HG02870 (cell line): ENCODE measurements at regions not wholly inside any gene's neighbourhood (a gene's known extent, or its start where the extent isn't known, plus 50 kb on each side); places are given as distances from the start of the nearest gene placed in this dataset.

Source experiments
- ATAC-seq: cut with Tn5 transposase; IDR thresholded peaks from one replicate; pipeline ENCODE4 v1.9.1; 2021; ENCODE audit warnings: mild to moderate bottlenecking, moderate library complexity; ENCODE audit not compliant: unreplicated experiment

DNA sequence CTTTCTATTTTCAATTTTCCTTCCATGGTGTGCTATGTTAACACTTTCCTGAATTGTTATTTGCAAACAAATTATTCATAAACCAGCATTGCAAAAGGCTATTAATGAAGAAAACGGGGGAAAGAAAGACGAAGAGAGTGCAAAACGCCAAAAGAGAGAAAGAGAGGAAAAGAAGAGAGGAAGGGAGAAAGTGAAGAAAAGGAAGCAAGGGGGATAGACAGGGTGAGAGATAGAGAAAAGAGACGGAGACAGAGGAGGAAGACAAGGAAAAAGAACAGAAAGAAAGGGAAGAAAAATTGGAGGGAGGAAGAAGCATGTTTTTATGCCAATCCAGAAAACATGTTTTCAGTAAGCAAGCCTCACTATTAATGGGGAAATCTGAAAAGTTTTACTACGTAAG is 310.6 kb downstream of the TFEC start:
- no peak for ATAC-seq

DNA sequence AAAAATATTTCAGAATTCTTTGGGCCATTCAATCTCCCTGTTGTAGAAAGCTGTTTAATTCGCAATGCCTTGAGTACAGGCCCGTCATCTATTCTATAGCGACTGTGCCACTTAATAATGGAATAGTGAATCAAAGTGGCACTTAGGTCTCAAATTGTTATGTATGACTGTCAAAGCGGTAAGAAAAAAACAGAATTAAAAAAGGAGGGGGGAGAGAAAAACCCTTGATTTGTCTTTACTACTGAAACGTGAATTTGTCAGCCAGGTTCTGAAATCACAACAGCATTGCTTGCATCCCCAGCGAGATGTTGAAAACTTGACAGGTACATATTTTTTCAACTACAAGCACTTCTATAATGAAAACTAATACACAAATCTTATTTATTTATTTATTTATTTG is 320.9 kb downstream of the TFEC start:
- no peak for ATAC-seq

DNA sequence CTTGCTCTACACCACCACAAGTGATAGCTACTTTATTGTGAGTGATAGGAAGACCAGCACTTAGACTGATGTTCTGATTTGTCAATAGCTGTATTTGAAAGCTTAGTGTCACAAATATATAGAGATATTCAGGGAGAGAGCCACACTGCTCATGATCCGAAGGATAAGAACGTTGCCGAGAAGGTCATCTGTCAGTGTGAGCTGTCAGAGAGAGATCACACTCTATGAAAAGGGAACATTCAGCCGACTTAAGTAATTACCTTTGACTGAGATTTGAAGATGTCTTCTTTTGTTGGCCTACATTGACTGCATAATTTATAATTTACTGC is 322.6 kb downstream of the TFEC start:
- ATAC-seq, result no peak

DNA sequence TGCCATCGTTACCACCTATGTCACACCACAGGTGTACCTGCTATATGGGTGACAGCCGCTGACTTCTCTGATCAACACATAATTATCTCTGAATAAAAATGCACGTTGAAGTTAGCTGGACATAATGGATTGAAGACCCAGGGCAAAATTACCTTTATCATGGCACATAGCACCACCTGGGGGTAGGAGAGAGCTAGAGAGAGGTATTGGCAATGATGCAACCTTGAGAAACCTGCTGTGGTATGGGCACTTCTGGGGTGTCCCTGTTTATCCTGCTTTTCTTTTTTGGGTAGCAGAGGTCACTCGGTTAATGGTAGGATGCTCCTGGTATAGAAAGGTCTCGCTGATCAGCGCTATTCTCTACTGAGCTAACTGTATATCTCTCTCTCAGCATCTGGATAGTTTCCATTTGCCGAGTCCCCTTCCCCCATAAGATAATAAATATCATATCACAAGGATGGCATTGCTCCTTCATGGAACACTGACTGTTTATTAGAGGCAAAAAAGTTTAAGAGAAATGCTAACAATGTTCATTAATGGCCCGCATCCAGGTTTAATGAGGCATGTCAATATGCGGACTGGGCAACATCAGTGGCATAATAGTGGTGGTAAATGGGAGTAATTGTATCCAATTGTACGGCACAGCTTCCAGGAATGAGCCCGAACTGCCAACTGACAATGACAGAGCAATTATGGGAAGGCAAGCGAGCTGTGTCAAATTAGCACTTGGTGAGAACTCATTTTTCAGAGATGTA is 323.1 kb downstream of the TFEC start:
- no peak for ATAC-seq

DNA sequence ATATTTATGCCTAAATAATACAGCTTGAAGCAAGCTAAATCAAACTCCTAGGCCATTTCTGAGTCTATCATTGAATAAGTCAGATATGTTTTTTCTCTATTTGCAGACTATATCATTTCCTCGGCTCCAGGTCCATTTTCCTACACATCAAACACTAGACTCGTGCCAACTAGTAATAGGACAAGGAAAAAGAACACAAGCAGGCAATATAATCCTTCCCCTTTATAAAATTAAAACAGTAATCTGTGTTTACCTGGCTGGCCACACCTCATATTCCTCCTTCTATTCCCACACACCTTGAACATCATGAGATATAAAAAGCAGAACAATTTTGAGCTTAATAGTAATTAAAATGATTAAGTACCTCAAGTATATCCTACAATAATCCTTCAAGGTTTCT is 325.7 kb downstream of the TFEC start:
- no peak for ATAC-seq

DNA sequence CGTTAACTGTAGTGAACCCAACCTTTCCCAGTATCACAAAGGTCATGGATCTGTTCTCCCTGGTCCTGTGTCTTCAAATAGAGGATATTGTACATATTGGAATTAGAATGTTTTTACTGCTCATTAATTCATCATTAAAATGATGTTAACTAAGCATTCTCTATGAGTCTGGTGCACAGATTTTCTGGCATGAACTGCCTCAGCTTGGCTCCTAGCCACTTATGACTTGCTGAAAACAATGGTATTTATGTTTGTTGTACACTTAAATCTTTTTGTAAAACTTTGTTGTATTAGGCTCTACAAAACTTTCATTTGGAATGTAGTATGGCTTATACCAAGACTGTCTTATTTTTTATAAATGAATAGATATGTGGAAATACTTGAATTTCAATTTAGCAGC is 329.4 kb downstream of the TFEC start:
- no peak for ATAC-seq

DNA sequence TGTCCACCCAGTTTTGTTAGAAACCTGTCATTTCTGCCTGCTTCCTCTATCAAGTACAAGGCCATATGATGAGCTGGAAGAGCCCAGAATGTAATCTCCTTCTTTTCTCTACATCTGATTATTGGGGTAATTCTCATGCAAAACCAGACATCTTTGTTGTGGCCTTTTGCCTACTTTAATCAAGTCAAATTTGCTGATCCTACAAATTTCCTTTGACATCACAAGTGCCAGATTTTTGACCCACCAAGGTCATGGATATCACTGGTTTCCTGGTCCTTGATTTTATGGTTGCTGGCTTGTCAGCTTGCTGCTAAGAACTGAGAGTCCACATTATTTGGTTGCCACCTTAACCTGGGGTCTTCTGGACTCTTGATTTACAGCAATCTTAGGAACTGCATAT is 336.1 kb downstream of the TFEC start:
- ATAC-seq, result no peak

DNA sequence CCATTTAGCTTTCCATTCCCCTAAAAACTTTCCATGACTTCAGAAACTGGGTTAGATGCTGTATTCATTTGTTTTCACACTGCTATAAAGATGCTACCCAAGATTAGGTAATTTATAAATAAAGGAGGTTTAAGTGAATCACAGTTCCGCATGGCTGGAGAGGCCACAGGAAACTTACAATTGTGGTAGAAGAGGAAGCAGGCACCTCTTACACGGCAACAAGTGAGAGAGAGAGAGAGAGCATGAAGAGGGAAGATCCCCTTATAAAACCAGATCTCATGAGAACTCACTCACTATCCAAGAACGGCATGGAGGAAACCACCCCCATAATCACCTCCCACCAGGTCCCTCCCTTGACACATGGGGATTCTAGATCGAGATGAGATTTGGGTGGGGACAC is 336.8 kb downstream of the TFEC start:
- no peak for ATAC-seq

DNA sequence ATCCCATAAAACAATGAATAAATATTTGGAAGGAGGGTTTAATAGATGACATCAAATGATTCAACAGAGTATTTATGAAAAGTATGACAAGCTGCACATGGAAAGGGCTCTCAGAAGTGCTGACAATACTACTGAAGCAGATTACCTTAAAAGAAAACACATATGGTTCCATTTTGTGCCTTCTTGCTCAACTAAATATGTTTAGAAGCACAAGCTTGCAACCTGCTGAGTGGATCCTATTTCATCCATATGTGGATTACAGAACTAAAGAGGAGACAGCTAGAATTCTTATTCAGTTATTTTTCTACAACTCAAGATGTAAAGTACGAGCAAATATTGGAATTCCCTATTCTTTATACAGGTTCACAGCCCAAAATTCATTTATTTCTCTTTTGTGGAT is 340.6 kb downstream of the TFEC start:
- no peak for ATAC-seq

DNA sequence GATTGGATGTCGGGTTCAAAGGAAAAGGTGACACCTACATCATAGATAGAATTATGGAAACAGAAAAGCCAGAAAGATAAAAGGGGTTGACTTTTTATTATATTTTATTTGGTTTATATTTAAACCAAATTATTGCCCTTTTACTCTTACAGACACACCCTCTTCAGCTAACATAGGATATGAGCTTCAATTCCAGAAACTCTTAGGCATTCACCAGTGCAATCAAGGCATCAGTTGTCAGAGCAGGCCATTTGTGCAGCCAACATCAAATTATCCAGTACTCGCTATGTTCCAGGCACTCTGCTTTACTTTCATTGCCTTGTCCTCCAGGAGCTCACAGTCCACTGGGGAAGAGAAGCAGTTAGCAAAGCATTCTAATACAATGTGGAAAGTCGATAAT is 347.5 kb downstream of the TFEC start:
- ATAC-seq, result no peak

DNA sequence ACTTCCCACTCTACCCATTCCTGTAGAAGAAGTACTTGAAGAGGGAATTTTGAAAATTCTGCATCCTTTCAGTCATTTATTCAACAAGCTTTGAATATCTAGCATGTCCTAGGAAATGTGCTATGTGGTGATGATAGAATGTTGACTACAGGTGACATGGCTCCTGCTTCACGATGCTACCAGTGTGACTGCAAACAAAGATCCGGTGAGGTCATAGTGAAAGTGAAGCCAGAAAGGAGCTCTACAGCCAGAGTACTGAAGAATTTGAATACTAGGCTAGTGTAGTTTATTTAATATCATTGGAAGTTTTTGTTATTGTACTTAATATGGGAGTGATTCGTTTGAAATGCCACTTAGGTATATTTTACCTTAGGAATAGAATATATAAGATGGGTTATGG is 348.1 kb downstream of the TFEC start:
- ATAC-seq, result no peak

DNA sequence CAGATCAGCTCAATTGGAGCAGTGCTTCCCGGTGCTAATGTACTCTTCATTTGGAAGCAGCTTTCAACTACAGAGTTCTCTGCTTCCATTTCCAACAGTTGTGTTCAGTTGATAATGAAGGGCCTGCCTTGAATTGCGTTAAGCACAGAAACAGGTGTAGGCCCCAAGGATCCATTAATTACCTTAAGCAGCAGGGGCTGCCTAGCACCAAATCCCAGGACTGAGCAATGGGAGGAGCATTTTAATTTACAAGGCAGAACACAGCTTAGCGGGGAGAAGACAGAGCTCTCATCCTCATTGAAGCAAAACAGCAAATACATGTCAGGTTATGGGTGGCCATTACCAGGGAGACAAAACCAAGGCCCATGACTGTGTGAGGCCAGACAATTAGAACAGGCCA is 349.6 kb downstream of the TFEC start:
- ATAC-seq, result no peak

DNA sequence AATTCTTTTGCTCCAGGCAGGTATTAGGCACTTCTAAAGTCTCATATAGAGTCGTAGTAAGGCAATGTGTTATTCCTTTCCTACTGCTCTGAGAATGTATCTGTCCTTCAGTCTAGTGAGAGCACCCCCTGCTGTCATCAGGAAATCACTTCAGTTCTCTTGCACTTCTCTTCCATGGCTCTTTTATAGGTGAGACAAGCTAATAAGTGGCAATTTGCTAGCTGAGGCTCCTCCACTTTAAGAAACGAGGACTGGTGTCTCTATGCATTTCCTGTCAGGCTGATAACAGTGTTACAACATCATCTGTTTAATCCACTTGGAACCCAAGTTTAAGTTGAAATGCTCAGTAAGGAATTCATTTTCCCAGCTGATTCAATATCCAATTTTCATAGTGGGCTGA is 350.6 kb downstream of the TFEC start:
- ATAC-seq, result no peak

DNA sequence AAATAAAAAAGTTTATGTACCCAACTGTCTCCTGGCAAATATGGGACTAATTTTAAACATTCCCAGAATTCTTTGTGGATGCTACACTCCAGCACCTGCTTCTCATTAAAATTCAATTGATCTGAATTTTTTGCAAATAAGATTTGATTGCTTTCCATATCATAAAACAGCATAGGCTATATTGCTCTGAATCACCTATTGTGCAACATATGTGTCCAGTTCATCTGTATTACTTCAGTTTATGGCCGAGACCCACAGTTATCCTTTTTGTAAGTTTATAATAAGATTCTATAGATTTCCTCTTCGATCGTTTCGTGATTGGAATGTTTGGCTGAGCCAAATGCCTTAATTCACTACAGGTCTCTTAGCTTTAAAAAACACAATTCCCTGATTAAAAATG is 351.1 kb downstream of the TFEC start:
- no peak for ATAC-seq

DNA sequence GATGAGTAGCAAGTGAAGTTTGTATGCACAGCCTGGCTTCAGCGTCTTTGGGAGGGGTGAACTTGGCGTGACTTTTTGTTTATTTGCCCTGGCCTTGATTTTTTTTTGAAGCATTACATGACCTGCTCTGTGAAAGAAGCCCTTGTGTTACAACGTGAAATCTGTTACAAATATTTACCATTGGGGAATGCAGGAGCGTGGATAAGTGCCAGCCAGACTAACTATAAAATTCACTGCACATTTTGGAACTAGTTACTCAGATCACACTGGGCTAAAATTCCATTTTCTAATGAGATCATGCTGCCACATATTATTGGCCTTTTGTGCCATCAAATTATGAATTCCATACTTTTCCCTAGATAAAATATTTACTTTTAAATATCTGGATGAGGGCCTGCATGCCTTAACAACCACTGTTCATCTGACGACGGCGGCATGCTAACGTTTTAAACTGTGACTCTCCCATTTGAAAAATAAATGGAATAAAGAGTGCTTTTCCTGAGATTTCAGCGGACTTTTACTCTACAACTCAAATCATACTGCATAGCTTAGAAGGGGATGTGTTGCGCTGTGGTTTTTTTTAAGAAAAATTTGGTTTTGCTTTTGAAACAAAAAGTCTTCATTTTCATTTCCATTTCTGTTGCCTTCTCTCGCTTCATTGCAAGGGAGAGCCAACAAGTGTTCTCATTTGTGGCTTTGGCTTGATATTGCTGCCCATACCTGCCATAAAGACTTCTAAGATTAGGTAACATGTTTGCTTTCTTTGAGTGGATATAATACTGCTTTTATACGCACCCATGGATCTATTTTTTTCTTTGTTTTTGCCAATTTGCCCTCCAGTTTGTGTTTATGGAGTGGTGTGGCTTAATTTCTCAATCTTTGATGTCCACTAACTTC is 352.2 kb downstream of the TFEC start:
- ATAC-seq, result no peak

DNA sequence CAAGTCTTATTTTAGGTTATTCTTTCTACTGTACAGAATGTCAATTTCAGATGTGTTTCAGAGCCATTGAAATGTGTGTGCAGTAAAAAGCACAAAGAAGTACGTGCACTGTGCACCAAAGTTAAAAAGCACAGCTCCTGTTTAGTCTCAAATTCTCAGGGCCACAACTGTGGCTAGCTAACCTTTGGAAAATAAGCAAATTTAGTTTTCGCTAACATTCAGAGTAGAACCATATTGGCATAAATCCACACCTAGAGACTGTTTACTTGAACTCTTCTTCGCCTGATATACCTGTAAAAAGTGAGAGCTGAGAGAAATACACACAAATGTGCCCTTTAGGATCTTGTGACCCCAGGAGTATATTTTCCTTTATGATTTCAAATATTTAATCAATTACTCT is 353.9 kb downstream of the TFEC start:
- no peak for ATAC-seq

DNA sequence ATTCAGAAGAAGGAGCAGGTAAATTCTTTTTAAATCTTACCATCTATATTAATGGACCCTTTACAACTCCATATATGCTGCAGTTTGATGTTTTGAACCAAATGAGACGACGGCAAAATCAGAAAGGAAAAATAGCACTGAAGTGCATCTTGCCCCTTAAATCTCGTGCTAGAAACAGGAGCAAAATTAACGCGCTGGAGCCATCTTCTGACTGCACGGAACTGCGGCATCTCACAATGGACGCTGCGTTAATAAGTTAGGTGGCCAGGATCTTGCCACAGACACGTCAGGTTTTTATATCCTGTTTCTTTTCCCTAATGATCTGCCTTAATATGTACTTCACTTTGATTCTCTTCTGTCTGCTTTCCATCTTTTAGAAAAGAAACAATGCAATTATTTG is 354.5 kb downstream of the TFEC start:
- ATAC-seq, result no peak

DNA sequence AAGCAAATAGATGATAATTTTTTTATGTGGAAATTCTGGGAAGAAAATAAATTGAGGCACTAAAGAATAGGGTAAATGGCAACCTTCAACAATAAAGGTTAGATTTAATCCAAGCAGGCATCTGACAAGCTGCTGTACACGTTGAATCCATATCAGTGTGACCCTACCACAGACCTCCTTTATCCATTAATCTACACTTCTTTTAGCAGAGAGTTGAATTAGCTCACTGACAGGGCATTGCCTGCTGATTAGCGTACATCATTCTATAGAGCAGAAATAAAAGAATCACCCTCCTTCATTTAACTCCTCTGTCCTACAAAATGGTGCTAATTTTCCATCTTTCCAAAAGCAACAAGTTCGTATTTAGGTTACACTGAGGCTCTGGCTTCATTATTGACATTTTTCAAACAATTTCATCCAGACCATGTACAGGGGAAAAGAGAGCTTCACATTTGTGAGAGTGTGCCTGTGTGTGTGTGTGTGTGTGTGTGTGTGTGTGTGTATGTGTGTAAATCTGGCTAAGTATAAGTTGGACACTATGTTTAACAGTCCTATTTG is 356.0 kb downstream of the TFEC start:
- ATAC-seq, result no peak

DNA sequence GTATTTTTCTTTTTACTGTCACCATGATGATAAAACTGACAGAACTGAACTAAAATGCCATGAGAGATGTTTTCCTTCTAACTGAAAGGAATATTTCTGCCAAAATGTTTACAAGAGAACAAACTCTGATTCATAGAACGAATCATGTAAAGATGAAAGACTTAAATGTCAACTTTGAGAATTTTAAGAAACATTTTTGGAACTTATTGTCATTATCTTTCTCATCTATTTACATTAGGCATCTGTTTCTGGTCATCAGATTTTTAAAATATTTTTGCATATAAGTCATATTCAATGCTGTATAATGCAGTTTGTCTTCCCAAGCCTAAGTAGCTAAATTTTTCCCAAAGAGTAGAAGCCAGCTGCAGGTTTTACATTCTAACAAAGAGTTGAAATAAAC is 358.5 kb downstream of the TFEC start:
- no peak for ATAC-seq

DNA sequence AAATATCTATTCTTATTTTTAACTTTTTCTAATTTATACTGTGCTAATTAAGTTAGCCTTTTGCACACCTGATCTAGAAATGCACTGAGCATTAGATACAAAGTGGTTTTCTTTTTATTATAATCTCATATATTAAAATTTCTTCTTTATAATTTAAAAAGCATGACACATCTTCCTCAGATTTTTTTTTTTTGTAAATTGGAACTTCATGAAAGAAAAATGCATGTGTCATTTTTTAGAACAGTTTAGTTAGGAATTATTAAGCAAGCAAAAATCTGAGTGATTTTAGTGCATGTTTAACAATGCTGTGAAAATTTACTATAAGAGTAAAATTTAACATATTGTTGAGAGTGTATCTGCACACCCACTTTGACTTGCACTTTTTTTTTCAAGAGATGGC is 367.9 kb downstream of the TFEC start:
- ATAC-seq, result no peak

DNA sequence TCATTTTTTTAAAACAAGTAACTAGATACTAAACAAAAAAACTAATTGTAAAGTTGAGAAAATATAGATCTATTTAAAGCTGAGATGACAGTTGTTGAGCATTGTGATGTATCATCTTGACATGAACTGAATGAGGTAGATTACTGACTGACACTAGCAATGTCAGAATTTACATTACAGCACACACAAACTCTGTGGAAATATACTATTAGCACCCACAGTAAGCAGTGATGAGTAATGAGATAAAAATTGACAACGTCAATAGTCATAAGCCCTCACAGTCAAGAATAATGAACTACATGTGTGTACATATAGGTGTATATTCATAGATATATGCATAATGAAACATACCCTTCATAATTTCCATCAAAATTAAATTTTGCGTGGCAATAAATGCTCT is 368.4 kb downstream of the TFEC start:
- no peak for ATAC-seq

DNA sequence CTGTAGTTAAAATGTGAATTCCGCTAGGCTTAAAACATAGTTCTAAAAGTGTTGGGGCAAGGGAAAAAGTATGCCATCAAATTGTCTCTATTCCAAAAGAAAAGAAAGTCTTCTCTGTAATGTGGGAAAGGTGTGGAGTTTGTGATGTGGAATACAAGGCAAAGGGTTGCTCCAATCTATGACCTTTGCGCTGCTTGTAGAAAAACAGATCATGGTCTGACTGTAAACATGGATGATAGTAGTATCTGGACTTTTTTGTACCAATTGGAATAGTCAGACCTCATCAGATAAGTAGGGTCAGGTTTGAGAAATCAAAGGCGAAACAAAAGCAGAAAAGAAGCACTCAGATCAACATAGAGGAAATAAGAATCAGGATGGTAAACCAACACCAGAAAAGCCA is 372.3 kb downstream of the TFEC start:
- no peak for ATAC-seq
